ENCODE measurements at regions not wholly inside any gene's neighbourhood (a gene's known extent, or its start where the extent isn't known, plus 50 kb on each side); places are given as distances from the start of the nearest gene placed in this dataset.
"Not testable (repeated sequence)": the region's sequence is repeated elsewhere in the genome, so short reads cannot be mapped to it uniquely, and the experiment has no call there.

GRCh38 chr4:57199267-57199666, 89.1 kb upstream of the IGFBP7 start:
- no peak for DNase-seq

GRCh38 chr4:57195622-57196021, 85.4 kb upstream of the IGFBP7 start:
- DNase-seq = no peak

DNA sequence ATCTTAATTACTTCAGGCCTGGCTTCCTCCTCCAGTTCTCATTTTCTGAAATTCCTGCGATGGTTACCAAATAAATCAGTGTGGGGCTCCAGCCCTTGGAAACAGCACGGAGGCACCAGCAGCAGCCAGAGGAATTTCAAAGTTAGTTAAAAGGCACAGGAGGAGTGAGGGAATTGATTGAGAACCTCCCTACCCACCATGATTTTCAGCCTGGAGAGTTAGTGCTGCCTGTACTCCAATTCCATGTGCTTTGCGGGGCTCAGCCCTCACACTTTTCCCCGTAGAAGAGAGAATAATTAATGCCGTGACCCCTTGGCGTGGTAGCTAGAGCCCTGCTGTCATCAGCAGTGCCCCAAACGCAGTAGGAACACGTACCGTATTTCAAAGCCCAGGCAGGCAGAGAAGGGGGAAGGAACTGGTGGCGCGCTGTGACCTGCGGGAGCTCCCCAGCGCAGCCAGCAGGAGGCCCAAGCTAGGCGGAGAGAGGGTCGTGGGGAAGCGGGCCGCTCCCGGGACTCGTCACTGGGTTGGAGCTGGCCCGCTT, 84.0 kb upstream of the IGFBP7 start:
- DNase-seq = no peak

GRCh38 chr4:57193209-57193810, 83.1 kb upstream of the IGFBP7 start:
- no peak for DNase-seq

GRCh38 chr4:57191523-57192034, 81.4 kb upstream of the IGFBP7 start:
- no peak for DNase-seq

DNA sequence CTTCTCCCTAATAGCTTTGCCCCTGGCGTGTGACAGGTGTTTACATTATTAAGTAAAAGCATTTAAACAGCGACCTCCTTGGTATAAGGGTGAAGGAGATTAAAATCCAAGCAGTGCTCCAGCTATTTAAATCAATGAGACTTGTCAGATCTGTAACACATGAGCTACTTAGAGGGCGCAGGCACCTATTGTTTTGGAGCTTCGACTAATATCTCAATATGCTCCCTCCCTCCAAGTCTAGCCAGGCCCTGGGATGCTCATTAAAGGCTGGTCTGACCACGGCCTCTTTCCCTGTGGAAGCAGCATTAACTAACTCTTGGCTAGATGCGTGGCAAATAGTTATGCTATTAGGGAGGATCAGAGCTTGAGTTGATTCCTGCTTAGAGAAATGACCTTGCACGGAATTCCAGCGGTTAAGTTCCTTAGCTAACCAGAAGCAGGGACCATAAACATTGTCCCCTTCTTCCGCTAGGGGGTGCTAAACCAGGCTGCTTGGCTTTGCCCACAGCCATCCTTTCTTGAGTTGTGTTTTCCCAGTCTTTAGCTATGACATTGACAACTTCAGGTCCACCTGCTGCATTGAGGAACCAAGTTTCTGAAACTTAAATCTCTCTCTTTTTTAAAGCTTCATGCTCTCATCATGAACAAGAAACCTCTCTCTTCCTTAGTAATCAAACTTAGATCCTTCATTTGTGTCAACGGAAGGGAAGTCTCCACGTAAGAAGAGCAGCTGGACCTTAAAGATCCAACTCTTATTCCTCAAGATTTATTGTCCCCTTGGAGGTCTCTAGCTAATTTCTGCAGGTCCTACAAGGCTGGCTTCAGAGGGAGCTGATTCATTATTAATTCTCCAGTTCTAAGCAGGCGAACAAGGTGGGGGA, 80.7 kb upstream of the IGFBP7 start:
- DNase-seq = peak; percentile 42

DNA sequence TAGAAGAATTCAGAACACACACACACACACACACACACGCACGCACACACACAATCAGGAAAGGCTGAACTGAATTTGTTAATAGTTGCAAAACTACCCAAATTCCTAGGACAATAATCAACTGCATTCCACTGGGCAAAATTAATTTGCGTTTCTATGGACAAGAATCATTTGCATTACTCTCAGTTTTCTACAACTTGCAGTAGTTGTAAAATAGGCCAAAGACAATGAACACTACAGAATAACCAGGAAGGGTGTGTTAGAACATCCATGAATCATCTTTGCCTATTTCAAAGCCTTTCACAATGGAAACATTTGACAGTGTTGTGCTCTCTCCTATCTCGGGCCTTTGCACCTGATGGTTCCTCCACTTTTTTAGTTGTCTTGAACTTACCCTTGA, 77.1 kb upstream of the IGFBP7 start:
- DNase-seq = no peak

GRCh38 chr4:57184378-57185029, 74.3 kb upstream of the IGFBP7 start:
- no peak for DNase-seq

GRCh38 chr4:57182132-57182874, 72.1 kb upstream of the IGFBP7 start:
- no peak for DNase-seq

DNA sequence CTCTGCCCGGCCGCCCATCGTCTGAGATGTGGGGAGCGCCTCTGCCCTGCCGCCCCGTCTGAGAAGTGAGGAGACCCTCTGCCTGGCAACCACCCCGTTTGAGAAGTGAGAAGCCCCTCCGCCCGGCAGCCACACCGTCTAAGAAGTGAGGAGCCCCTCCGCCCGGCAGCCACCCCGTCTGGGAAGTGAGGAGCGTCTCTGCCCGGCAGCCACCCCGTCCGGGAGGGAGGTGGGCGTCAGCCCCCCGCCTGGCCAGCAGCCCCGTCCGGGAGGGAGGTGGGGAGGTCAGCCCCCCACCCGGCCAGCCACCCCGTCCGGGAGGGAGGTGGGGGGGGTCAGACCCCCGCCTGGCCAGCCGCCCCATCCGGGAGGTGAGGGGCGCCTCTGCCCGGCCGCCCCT, 63.0 kb upstream of the IGFBP7 start:
- not testable (repeated sequence) for DNase-seq

DNA sequence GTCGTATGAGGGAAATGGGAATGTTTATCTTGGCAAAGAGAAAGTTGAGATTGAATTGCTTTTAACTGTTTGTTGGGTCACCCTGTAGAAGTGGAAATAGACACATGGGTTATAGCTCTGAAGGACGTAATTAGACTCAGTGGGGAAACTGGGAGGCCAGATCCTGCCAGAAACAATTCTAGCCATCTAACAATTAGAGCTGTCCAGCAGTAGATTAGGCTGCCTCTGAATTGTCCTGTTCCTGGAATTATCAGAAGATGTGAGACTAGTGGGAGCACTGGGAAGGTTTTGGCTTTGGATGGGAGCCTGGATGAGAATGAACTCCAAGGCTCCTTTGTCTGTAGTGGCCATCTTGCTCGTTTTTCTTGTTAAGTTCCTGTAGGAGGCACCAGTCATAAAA, 61.9 kb upstream of the IGFBP7 start:
- no peak for DNase-seq

DNA sequence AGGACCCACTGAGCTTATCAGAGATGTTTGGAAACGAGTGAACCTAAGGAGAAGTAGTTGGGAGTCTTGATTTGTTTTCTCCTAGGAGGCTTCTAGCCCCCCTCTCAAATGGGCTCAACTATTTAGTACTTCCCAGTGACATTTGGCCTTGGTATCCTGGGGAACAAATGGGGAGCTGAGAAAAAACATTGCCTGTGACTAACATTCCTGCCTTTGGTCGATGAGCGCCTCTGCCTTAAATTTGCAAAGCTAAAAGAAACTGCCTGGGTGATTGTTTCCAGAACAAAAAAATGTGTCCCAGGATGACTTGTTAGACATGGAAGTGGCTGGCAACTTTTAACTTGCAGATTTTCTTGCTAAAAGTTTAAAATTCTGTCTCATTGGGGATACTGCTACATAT, 58.8 kb upstream of the IGFBP7 start:
- DNase-seq = no peak

DNA sequence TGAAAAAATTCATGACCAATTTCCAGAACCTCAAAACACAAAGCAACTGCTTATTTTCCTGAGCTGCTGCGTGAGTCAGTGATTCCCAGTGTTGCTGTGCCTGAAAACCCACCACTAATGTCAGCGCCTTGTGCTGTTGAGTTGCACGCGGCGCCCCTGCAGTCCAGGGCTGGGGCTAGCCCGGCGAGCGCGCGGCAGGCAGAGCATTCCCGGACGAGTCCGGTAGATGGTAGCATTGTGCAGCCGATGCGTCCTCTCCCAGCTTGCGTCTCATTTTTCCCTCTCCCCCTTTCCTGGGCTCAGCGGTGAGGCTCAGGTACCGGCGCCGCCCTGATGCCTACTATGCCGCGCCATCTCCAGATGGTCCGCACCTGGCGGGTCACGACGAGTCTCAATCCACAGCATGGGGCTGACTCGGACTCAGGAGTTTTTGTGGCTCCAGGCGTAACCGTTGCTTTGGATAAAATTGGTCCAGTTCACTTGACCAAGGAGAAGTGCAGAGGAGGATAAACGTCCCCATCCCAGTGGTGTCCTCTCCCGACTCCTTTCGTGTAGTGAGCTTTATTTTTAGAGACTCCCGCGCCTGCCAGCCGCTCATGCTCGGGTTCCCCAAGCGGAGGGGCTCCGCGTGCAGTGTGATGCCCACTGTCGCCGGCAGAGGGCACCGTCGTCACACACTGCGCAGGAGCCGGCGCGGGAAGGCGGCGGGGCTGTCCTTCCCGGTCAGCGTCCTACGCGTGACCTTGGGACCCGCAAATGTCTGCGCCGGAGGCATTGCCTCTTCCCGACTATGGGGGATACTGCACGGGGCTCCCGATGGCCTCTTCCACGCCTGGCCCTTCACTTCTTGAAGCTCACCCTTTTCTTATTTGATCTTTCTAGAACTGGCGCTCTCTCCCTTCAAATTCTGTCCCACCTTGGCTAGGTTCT, 53.6 kb upstream of the IGFBP7 start:
- peak; percentile 83 for DNase-seq

- no peak for DNase-seq
Observed at GRCh38 chr4:57162499-57163019, 52.4 kb upstream of the IGFBP7 start.
